NCI-H1105 treated with DMSO at 0.1 percent for 48 hours (cell line): ENCODE measurements at regions not wholly inside any gene's neighbourhood (a gene's known extent, or its start where the extent isn't known, plus 50 kb on each side); places are given as distances from the start of the nearest gene placed in this dataset.
A peak's percentile ranks its signal among the peaks of the same experiment; 100 is the strongest.
"Not testable (repeated sequence)": the region's sequence is repeated elsewhere in the genome, so short reads cannot be mapped to it uniquely, and the experiment has no call there.

ENCODE experiments used
- DNase-seq: peaks from one replicate; lab custom pipeline; 2025; lab: John Stamatoyannopoulos, UW

GRCh38 chr11:42974510-42975179, 337.2 kb upstream of the API5 start:
- peak; percentile 14 for DNase-seq

GRCh38 chr11:42975180-42975529, 336.6 kb upstream of the API5 start:
- no peak for DNase-seq

- DNase-seq = peak; percentile 65
Observed at GRCh38 chr11:42976636-42977217, 335.1 kb upstream of the API5 start.

- DNase-seq = no peak
Observed at GRCh38 chr11:42992594-42992993, 319.2 kb upstream of the API5 start.

- no peak for DNase-seq
Observed at GRCh38 chr11:42996421-42997307, 315.1 kb upstream of the API5 start.

GRCh38 chr11:43004879-43005278, 306.9 kb upstream of the API5 start:
- DNase-seq = not testable (repeated sequence)

- DNase-seq = no peak
Observed at GRCh38 chr11:43010042-43010441, 301.8 kb upstream of the API5 start.

- DNase-seq = no peak
Observed at GRCh38 chr11:43012606-43013005, 299.2 kb upstream of the API5 start.

- peak; percentile 54 for DNase-seq
Observed at GRCh38 chr11:43021466-43021865, 290.3 kb upstream of the API5 start.

GRCh38 chr11:43034341-43034740, 277.5 kb upstream of the API5 start:
- no peak for DNase-seq

- DNase-seq = no peak
Observed at GRCh38 chr11:43035086-43035485, 276.7 kb upstream of the API5 start.

GRCh38 chr11:43053638-43054412, 258.0 kb upstream of the API5 start:
- DNase-seq = no peak

GRCh38 chr11:43067681-43068080, 244.1 kb upstream of the API5 start:
- DNase-seq = no peak

- no peak for DNase-seq
Observed at GRCh38 chr11:43071338-43071737, 240.5 kb upstream of the API5 start.

GRCh38 chr11:43072096-43072495, 239.7 kb upstream of the API5 start:
- no peak for DNase-seq

- DNase-seq = no peak
Observed at GRCh38 chr11:43072911-43073310, 238.9 kb upstream of the API5 start.

- no peak for DNase-seq
Observed at GRCh38 chr11:43074810-43075209, 237.0 kb upstream of the API5 start.

GRCh38 chr11:43101113-43101512, 210.7 kb upstream of the API5 start:
- DNase-seq = no peak

- DNase-seq = peak; percentile 6
Observed at GRCh38 chr11:43116071-43116470, 195.7 kb upstream of the API5 start.

- DNase-seq = no peak
Observed at GRCh38 chr11:43119275-43119970, 192.4 kb upstream of the API5 start.

- DNase-seq = no peak
Observed at GRCh38 chr11:43122546-43122945, 189.2 kb upstream of the API5 start.

- no peak for DNase-seq
Observed at GRCh38 chr11:43123443-43123842, 188.4 kb upstream of the API5 start.
